HG02981 (cell line): ENCODE measurements at regions not wholly inside any gene's neighbourhood (a gene's known extent, or its start where the extent isn't known, plus 50 kb on each side); places are given as distances from the start of the nearest gene placed in this dataset.
"Not testable (repeated sequence)": the region's sequence is repeated elsewhere in the genome, so short reads cannot be mapped to it uniquely, and the experiment has no call there.

Source experiments
- ATAC-seq: cut with Tn5 transposase; IDR thresholded peaks from one replicate; pipeline ENCODE4 v1.9.1; 2021; ENCODE audit warnings: mild to moderate bottlenecking, moderate library complexity; ENCODE audit not compliant: unreplicated experiment

- no peak for ATAC-seq
Measured at GRCh38 chr4:29307256-29307655, 1412.9 kb upstream of the PCDH7 start.

DNA sequence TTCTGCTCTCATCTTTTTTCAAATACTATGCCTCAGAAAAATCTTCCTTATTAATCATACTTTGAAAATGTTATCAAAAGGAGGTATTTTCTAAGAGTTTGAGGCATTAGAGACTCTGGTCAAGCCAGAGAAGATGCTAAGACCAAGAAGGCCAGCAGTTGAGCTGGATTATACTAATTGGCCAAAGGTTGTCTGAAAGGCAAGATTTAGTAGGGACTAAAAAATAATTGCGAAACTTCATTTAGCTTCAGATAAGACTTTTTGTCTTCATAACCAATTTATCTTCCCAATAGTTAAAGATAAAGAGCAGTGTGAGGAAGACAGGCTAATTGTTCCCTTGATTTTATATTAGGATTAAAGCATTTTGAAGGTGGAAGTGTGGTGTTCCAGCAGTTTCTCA lies 1412.4 kb upstream of the PCDH7 start:
- no peak for ATAC-seq

GRCh38 chr4:29309050-29309449 lies 1411.1 kb upstream of the PCDH7 start:
- no peak for ATAC-seq

DNA sequence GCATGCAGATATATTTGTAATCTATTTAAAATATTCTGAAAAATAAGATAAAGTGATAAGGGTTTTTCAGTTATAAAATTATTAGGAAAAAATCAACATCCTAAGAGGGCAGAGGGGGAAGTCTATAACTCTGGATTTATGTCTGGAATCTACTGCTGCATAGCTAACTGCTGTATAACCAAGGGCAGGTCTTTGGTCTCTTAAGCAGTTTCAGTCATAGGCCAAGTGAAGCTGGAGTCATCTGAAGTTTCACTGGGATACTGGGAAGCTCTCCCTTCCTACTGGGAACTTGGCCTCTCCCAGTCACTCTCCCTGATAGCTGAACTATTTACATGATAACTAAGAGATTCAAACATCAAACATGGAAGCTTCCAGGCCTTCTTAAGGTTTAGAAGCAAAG lies 1409.9 kb upstream of the PCDH7 start:
- no peak for ATAC-seq

DNA sequence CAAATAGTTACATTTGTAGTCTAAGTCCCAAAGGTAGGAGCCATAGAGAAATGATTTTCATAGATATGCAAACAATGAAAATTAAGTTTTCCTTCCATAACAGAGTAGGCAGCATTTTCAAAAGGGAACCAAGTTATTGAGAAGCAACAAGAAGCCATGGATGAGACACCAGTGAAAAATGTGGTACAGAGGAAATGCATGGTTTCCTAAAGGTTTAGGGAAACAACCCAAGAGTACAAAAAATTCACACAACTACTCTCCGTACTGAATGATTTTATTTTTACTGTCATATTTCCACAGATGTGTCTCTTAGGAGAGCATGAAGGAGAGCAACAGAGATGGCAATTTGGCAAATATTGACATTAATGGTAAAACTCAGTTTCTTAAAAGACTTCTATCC lies 1408.9 kb upstream of the PCDH7 start:
- ATAC-seq: no peak

DNA sequence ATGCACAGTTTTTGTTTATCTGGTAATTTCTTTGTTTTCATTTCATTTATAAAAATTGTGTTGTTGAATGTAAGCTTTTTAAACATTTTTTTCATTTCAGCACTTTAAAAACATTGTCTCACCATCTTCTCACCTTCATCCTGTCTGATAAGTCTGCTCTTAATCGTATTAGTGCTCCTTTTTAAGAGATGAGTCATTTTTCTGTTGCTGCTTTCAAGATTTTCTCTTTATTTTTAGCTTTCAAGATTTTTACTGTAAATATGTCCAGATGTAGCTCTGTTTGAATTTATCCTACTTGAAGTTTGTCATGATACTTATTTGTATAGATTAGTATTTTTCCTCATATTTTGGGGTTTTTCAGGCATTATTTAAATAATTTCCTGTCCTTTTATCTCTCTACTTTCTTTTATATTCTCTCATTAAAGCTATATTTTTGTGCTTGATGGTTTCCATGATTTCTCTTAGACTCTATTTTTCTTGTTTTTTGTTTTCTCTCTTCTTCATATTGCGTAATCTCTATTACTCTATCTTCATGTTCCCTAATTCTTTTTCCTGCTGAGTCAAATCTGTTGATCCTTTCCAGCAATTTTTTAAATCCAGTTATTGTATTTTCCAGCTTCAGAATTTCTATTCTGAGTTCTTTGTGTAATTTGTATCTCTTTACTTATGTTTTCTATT lies 1400.4 kb upstream of the PCDH7 start:
- no peak for ATAC-seq

DNA sequence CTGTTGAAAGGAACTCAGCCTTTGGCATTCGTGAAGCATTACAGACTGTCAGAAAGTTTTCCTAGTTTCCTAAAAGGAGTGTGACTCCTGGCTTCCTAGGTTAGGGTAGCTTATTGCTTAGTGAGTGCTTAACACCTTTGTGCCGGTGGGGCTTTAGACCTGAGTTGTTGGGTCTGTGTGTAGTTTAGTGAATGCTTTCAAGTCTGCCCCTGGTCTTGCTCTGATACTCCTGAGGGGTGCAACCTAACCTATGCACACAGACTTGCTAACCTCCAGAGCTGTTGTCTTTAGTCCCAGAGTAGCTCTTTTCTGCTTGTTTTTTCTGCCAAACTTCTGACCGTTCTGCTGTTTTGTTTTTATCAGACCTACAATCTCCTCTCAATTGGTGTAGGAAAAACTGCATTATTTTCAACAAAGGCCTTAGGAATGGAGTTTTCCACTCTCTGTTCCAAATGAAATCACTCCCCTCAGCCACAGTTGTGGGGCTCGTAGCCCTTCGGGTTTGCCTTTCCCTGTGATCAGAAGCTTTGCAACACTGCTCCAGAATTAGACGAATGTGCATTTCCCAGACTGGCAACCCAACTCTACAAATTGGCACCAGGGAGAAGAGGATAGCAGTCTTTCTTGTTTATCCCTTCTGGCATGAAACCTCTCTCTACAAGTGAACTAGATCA lies 1399.1 kb upstream of the PCDH7 start:
- ATAC-seq: no peak

- no peak for ATAC-seq
Measured at GRCh38 chr4:29326004-29326403, 1394.2 kb upstream of the PCDH7 start.

DNA sequence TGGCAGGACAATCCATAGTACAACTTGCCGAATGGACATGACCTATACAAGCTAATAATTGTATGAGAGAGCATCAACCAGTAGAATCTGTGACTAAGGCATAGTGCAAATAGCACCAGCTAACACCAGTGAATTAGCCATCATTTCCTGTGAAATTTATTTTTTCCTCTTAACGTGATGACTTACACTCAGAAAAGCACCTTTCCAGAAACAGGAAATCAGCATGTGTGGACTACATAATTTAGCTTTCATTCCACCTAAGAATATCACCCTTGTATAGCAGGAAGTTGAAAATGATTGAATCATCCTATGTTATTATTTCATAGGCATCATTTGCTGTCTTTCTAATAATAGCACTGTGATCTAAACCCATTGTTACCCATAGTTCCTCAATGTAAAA lies 1393.4 kb upstream of the PCDH7 start:
- no peak for ATAC-seq

DNA sequence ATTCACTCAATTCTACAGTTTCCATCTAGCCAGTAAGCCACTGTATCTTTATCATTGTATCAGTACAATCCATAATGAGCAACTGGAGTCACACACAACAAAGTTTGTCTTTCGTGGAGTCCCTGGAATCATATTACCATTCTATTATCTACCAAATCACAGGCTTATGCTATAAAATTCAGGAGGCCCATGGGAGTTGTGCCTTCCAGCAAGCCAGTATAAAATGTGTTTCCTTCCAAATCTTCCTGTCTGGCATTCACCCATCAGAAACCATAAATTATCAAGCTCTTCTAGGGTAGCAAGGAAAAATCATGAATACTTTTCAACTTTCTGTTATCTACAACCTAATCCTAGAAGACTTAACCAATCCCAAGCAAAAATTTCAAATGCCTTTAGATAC lies 1383.3 kb upstream of the PCDH7 start:
- no peak for ATAC-seq

DNA sequence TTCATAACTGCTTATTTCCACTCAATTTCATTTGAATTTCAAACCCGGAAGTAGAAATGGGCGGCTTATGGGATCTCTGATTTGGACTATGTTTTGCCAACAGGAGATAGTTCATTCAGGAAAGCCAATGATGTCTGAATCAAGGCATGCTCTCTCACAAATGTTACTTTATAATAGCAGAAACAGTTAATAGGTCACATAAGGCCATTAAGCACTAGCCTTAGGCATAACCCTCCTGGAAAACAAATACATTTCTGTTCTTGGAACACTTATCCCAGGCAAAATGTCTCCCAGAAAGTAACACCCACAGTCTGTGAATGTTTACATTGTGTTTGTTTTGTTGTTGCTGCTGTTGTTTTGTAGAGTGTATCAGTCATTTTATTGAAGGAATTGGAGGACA lies 1347.2 kb upstream of the PCDH7 start:
- ATAC-seq: no peak

DNA sequence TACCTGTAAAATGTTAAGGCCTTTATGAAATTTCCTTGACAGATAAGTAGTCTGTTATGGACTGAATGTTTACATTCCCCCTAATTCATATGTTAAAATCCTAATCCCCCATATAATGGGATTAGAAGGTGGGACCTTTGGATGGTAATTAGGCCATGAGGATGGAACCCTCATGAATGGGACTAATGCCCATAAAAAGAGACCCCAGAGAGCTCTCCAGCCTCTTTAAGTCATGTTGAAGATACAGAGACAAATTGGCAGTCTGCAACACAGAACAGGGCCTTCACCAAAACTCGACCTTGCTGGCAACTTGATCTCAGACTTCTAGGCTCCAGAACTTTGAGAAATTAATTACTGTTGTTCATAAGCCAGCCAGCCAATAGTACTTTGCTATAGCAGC lies 1344.5 kb upstream of the PCDH7 start:
- no peak for ATAC-seq

DNA sequence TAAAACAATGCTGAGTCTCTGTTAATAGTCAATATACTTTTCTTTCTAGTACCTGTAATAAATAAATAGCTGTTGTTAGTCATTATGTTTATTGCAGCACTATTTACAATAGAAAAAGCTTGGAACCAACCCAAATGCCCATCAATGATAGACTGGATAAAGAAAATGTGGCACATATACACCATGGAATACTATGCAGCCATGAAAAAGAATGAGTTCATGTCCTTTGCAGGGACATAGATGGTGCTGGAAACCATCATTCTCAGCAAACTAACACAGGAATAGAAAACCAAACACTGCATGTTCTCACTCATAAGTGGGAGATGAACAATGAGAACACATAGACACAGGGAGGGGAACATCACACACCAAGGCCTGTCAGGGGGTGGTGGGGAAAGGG lies 1341.9 kb upstream of the PCDH7 start:
- ATAC-seq: not testable (repeated sequence)

- ATAC-seq: no peak
Measured at GRCh38 chr4:29390921-29391320, 1329.2 kb upstream of the PCDH7 start.

GRCh38 chr4:29405116-29405515 lies 1315.1 kb upstream of the PCDH7 start:
- ATAC-seq: no peak

DNA sequence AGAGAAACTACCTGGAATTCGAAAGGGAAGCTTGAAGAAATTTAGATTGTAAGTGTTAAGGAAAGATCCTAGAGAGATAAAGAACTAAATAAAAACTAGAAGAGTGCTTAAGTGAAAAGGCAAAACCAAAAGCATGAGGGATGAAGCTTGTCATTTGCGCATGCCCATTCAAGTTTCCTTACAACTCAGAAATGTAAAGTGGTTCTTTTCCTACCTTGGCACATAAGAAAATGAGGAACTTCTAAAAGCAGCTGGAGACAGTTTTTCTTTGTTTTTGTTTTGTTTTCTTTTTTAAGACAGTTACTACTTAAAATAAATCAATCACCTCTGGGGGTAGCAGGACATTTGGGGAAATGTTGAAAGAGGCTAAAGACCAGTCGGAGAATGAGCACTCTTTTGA lies 1304.4 kb upstream of the PCDH7 start:
- no peak for ATAC-seq

GRCh38 chr4:29423836-29424721 lies 1296.1 kb upstream of the PCDH7 start:
- ATAC-seq: no peak

DNA sequence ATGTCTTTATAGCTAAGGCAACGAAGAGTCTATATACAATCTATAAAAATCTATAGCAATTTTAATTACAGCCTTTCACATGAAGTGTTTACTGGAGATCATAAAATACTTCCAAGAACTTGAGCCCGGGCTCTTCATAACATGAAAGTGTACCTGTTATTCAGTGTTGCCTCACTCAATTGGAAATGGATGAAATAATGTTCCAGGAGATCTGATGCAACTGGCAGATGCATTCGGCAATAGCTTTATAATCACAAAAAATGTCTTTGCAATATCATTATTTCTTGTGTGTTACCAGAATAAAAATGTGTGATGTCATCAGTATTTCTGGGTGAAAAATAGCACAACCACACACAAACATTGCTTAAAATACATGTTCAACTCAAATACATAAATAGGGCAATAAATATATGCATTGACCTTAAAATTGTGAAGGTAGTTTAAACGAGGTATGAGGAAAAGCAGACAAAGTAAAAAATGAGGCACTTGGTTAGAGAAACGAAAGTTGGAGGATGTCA lies 1266.8 kb upstream of the PCDH7 start:
- ATAC-seq: no peak

DNA sequence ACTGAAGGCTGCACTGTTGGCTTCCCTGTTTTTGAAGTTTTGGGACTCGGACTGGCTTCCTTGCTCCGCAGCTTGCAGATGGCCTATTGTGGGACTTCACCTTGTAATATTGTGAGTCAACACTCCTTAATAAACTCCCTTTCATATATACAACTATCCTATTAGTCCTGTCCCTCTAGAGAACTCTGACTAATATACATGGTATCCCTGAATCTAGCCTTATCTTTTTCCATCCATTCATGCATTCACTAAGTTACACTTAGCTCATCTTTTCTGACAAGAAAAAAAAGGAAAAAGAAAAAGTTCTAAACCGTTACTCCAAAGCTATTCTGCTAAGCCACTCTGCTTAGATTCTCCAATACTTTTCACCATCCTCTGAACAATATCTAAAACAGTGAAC lies 1260.2 kb upstream of the PCDH7 start:
- ATAC-seq: no peak

- ATAC-seq: no peak
Measured at GRCh38 chr4:29467044-29467717, 1253.0 kb upstream of the PCDH7 start.
